H1 (cell line): ENCODE measurements at regions not wholly inside any gene's neighbourhood (a gene's known extent, or its start where the extent isn't known, plus 50 kb on each side); places are given as distances from the start of the nearest gene placed in this dataset.

Experiments used
- BACH1 ChIP-seq: IDR thresholded peaks from 2 replicates; pipeline ENCODE4 v1.6.1; 2012; ENCODE audit warnings: low read length, improper control_type of control experiment

GRCh38 chr3:162718697-162719096 lies 1222.1 kb downstream of the OTOL1 start (continued):
- TF ChIP-seq BACH1 = no peak
